ENCODE measurements at regions not wholly inside any gene's neighbourhood (a gene's known extent, or its start where the extent isn't known, plus 50 kb on each side); places are given as distances from the start of the nearest gene placed in this dataset.

DNA sequence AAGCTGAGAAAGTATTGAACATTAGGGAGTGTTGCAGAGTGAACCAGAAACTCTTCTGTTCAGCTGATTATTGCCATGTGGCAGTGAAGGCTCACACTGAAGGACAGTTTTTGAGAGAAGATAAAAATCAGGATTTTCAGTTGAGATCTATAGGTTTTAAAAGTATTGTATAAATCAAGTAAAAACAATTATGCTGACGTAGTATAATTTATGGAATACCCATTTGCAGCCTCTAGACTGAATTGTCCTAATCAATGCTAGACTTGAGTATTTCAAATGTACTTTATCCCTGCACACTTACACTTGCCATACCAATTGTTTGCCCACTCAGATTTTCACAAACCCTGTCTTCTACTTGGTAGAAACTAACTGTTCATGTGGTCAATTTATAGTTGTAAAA lies 245.8 kb downstream of the FRK start:
- TF ChIP-seq CTCF (IDR thresholded peaks at IDR 0.05): no peak
- no peaks in the 10 kb centered on the region for H3K4me1 ChIP-seq (ENCODE audit: control insufficient read depth in 1 of 2, low read depth in 2 of 2)
- H3K27ac ChIP-seq: no peak overlapping the region
- no peaks in the 10 kb centered on the region for H3K36me3 ChIP-seq
- H3K9me3 ChIP-seq: no peaks in the 10 kb centered on the region
- no peak for ATAC-seq (ENCODE audit: insufficient number of reproducible peaks, low FRiP score, low read depth)
- H3K4me3 ChIP-seq: no peak overlapping the region
- no peak for DNase-seq (ENCODE audit: low spot score)
- H3K27me3 ChIP-seq (replicated peaks; ENCODE audit: insufficient read depth): no peaks in the 10 kb centered on the region

DNA sequence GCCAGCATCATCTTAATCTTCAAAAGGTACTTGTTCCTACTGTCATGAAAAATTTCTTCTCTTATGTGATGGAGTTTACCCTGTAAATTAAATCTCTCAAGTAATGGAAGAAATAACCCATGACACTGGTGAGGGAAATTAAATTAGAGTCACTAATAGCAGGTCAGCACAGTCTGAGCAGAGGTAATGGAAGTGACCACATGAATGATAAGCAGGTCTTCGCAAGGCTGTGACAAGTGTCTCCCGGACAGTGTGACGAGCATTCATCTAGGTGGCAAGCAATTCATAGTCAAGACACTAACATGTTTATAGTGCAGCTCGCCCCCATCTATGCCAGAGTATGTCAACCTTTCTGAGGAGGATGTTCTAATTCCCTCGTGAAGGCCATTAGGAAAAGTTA lies 249.2 kb downstream of the FRK start:
- no peaks in the 10 kb centered on the region for H3K27me3 ChIP-seq (replicated peaks; ENCODE audit: insufficient read depth)
- H3K9me3 ChIP-seq: no peaks in the 10 kb centered on the region
- DNase-seq (ENCODE audit: low spot score) (no peak), ATAC-seq (ENCODE audit: insufficient number of reproducible peaks, low FRiP score, low read depth) (no peak)
- no peak overlapping the region for H3K27ac ChIP-seq
- H3K4me3 ChIP-seq: no peak overlapping the region
- TF ChIP-seq CTCF (IDR thresholded peaks at IDR 0.05): no peak
- no peaks in the 10 kb centered on the region for H3K36me3 ChIP-seq
- no peaks in the 10 kb centered on the region for H3K4me1 ChIP-seq (ENCODE audit: control insufficient read depth in 1 of 2, low read depth in 2 of 2)

- Histone ChIP-seq H3K9me3 (no peaks in the 10 kb centered on the region), H3K36me3 (no peaks in the 10 kb centered on the region), H3K27me3 (replicated peaks; ENCODE audit: insufficient read depth) (no peaks in the 10 kb centered on the region), H3K4me3 (no peak overlapping the region), H3K4me1 (ENCODE audit: control insufficient read depth in 1 of 2, low read depth in 2 of 2) (no peaks in the 10 kb centered on the region), H3K27ac (no peak overlapping the region)
- no peak for TF ChIP-seq CTCF (IDR thresholded peaks at IDR 0.05)
- DNase-seq (ENCODE audit: low spot score): no peak
- no peak for ATAC-seq (ENCODE audit: insufficient number of reproducible peaks, low FRiP score, low read depth)
Measured at GRCh38 chr6:115798229-115798628, 262.5 kb downstream of the FRK start.

GRCh38 chr6:115796829-115797228 lies 263.9 kb downstream of the FRK start:
- ATAC-seq (ENCODE audit: insufficient number of reproducible peaks, low FRiP score, low read depth): no peak
- no peaks in the 10 kb centered on the region for H3K27me3 ChIP-seq (replicated peaks; ENCODE audit: insufficient read depth)
- no peaks in the 10 kb centered on the region for H3K36me3 ChIP-seq

GRCh38 chr6:115796061-115796460 lies 264.6 kb downstream of the FRK start:
- TF ChIP-seq CTCF (IDR thresholded peaks at IDR 0.05): no peak
- H3K27ac ChIP-seq: no peak overlapping the region
- ATAC-seq (ENCODE audit: insufficient number of reproducible peaks, low FRiP score, low read depth) (no peak), DNase-seq (ENCODE audit: low spot score) (no peak)
- no peaks in the 10 kb centered on the region for H3K9me3 ChIP-seq
- no peaks in the 10 kb centered on the region for H3K27me3 ChIP-seq (replicated peaks; ENCODE audit: insufficient read depth)
- no peak overlapping the region for H3K4me3 ChIP-seq
- H3K4me1 ChIP-seq (ENCODE audit: control insufficient read depth in 1 of 2, low read depth in 2 of 2): no peaks in the 10 kb centered on the region
- H3K36me3 ChIP-seq: no peaks in the 10 kb centered on the region

More at GRCh38 chr6:115796829-115797228, 263.9 kb downstream of the FRK start:
- Histone ChIP-seq H3K4me1 (ENCODE audit: control insufficient read depth in 1 of 2, low read depth in 2 of 2) (no peaks in the 10 kb centered on the region), H3K4me3 (no peak overlapping the region), H3K9me3 (no peaks in the 10 kb centered on the region), H3K27ac (no peak overlapping the region)
- TF ChIP-seq CTCF (IDR thresholded peaks at IDR 0.05): no peak
- no peak for DNase-seq (ENCODE audit: low spot score)

Data from thoracic aorta (tissue), 2 donors.